ENCODE measurements at regions not wholly inside any gene's neighbourhood (a gene's known extent, or its start where the extent isn't known, plus 50 kb on each side); places are given as distances from the start of the nearest gene placed in this dataset.

DNA sequence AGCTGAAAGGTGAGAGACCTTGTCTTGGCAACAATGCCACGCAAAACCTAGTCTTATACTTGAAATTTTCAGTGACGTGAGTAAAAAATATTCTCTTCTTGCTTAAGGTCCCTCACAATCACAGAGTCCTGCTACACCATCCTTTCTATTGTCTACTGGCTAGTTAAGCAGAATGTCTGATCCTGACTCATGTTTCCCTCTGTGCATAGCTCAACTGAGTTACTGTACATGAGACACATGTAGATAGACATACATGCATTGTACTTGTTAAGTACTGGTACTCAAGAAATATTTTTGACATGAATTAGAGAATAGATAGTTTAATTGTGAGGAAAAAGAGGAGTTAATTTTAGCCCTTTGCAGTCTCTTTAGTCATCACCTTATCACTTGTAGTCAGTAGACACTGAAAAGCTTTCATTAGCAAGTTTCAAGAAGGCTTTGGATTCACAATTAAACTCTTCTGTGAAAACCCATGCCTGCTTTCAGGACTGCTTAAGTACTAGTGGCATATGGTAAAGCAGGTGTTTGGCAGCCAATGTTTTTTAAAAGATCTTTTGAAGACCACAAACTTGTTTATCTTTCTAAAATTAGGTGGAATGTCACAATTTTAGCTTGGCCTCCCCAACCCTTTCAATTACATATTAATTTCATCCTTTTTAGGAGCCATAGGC lies 158.7 kb upstream of the CCDC150 start:
- H3K27me3 Mint-ChIP-seq (ENCODE audit: low read depth): no peaks in the 10 kb centered on the region
- no peak for TF ChIP-seq CTCF (conservative IDR thresholded peaks at IDR 0.05)
- no peak overlapping the region for H3K27ac Mint-ChIP-seq (ENCODE audit: unreplicated experiment)
- H3K9me3 Mint-ChIP-seq: no peaks in the 10 kb centered on the region
- no peak overlapping the region for H3K4me3 Mint-ChIP-seq
- H3K4me1 Mint-ChIP-seq: peaks cover under 1% of the 10 kb centered on the region
- H3K36me3 Mint-ChIP-seq (ENCODE audit: low read depth): no peaks in the 10 kb centered on the region
- no peak for DNase-seq (ENCODE audit: low read depth, low spot score)

DNA sequence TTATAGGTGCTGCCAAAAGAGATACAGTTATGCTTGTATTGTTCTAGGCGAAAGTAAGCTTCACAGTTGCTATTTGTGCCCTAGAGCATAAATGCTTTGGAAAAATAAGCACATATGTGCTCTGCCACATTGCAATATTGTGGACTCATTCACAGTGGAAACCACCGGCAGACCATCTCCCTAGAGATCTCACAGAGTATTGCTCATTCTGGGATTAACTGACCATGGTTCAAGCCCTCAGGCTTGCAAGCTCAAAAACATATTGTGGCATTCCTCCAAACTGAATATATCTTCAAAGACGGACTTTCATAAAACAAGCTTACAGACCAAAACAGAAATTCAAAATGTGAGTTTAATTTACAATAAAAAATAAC lies 158.2 kb upstream of the CCDC150 start:
- Mint-ChIP-seq H3K4me3 (no peak overlapping the region), H3K27me3 (ENCODE audit: low read depth) (no peaks in the 10 kb centered on the region), H3K27ac (ENCODE audit: unreplicated experiment) (no peak overlapping the region), H3K9me3 (no peaks in the 10 kb centered on the region), H3K4me1 (peaks cover 6% of the 10 kb centered on the region), H3K36me3 (ENCODE audit: low read depth) (no peaks in the 10 kb centered on the region)
- no peak for DNase-seq (ENCODE audit: low read depth, low spot score)
- TF ChIP-seq CTCF (conservative IDR thresholded peaks at IDR 0.05): no peak

GRCh38 chr2:196482119-196483065 lies 157.1 kb upstream of the CCDC150 start:
- Mint-ChIP-seq H3K27me3 (ENCODE audit: low read depth) (no peaks in the 10 kb centered on the region), H3K36me3 (ENCODE audit: low read depth) (no peaks in the 10 kb centered on the region), H3K27ac (ENCODE audit: unreplicated experiment) (no peak overlapping the region), H3K4me1 (peaks cover 8% of the 10 kb centered on the region), H3K9me3 (no peaks in the 10 kb centered on the region), H3K4me3 (no peak overlapping the region)
- DNase-seq (ENCODE audit: low read depth, low spot score): no peak
- TF ChIP-seq CTCF (conservative IDR thresholded peaks at IDR 0.05): no peak

- DNase-seq (ENCODE audit: low read depth, low spot score): no peak
- Mint-ChIP-seq H3K27me3 (ENCODE audit: low read depth) (no peaks in the 10 kb centered on the region), H3K9me3 (peaks cover 2% of the 10 kb centered on the region), H3K4me1 (peaks cover 8% of the 10 kb centered on the region), H3K4me3 (no peak overlapping the region), H3K36me3 (ENCODE audit: low read depth) (no peaks in the 10 kb centered on the region), H3K27ac (ENCODE audit: unreplicated experiment) (no peak overlapping the region)
- no peak for TF ChIP-seq CTCF (conservative IDR thresholded peaks at IDR 0.05)
Measured at GRCh38 chr2:196486146-196486545, 153.4 kb upstream of the CCDC150 start.

GRCh38 chr2:196487417-196487816 lies 152.1 kb upstream of the CCDC150 start:
- H3K36me3 Mint-ChIP-seq (ENCODE audit: low read depth): no peaks in the 10 kb centered on the region
- no peak overlapping the region for H3K4me3 Mint-ChIP-seq
- no peaks in the 10 kb centered on the region for H3K27me3 Mint-ChIP-seq (ENCODE audit: low read depth)
- DNase-seq (ENCODE audit: low read depth, low spot score): no peak
- H3K4me1 Mint-ChIP-seq: peaks cover 8% of the 10 kb centered on the region
- H3K27ac Mint-ChIP-seq (ENCODE audit: unreplicated experiment): no peak overlapping the region
- no peak for TF ChIP-seq CTCF (conservative IDR thresholded peaks at IDR 0.05)
- peaks cover 2% of the 10 kb centered on the region for H3K9me3 Mint-ChIP-seq
